ENCODE measurements at regions not wholly inside any gene's neighbourhood (a gene's known extent, or its start where the extent isn't known, plus 50 kb on each side); places are given as distances from the start of the nearest gene placed in this dataset.

DNA sequence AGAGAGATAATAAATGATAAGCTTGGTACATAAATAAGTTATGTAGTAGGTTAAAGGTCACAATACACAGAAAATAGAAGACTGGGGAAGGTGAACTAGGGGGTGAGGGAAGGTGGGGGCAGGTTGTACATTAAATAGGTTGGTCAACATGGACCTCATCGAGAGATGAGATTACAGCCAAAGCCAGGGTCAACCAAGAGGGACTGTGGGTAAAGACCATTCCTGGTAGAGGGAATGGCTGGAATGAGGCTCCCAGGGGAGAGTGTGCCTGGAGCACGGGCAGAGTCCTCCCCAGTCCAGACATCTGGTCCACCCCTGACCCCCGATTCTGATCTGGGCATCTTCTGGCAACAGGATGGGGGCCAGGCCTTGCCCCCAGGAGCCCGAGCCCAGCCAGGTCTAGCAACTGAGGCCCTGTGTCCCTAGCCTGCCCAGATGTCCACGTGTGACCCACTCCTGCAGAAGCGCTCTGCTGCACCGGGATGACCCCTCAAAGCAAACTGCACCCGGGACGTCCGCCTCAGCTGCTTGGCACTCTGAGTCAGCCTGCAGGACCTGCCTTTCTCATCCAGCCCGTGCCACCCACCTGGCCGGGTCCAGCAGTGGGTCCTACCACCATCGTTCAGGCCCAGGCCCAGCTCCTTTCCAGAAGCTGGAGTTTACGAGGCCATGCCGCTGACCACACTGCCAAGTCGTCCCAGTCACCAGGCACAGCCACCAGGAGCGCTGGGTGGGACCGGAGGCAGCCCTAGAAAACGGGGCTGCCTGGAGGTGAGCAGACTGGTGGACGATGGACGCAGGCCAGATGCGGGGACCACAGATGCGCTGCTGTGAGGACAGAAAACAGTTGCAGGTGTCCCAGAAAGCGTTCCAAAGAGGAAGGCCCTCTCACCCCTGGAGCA, 56.2 kb upstream of the ID2 start:
- DNase-seq: no peak

DNA sequence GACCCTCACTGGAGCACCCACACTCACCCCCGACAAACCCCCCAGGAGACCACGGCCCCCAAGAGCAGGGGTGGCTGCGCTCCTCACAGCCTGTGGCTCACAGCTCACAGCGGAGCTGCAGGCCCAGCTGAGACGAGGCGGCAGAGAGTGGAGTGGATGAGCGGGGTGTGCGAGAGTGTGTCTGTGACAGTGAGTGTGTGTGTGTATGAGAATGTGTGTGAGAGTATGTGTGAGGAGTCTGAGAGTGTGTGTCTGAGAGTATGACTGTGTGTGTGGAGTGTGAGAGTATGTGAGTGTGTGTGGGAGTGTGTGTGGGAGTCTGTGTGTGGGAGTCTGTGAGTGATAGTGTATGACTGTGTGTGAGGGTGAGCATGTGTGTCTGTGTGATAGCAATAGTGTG, 55.3 kb upstream of the ID2 start:
- DNase-seq: no peak

DNA sequence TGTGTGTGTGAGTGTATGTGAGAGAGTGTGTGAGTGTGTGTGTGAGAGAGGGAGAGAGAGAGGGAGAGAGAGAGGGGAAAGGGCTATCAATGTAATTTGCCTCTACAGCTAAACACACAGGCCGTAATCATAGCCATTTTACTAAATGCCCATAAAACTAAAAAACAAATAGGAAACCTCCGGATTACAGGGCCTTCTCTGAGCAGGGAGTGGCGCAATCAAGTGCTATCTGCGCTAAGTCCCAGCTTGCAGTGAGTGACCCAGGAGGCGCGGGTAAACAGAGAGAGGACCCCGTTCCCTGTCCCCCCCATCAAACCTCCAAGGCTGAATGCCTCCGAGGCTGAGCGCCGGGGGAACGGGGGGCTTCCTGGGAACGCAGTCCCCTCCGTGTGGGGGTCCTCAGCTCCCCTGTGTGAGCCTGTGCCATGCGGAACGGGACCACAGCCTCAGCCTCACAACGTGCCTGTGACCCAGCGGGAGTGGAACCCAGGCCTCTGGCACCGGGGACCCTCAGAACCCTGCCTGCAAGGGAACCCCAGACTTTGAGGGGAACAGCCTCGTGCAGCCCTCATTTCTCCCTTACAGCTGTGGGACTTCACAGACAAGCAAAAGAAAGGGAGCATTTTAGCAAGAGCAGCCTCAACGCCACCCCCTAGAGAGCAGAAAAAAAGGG, 54.7 kb upstream of the ID2 start:
- no peak for DNase-seq

DNA sequence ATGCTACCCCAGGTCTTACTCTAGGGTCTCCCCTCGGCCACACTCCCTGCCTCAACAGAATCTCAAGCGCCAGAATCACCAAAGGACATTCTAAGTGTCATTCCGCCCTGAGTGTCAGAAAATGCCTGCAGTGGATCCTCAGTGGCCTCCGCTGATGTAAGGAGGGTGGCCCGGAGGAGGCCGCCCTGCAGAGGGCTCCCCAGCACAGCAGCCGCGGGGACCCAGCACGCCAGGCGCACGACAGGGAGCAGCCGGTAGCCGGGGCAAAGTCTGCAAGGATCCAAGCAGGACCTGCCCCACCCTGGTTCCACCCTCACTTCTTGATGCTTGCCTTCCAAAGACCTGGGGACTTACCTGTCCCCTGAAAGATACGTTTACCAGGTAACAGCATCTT, 54.2 kb upstream of the ID2 start:
- no peak for DNase-seq

DNA sequence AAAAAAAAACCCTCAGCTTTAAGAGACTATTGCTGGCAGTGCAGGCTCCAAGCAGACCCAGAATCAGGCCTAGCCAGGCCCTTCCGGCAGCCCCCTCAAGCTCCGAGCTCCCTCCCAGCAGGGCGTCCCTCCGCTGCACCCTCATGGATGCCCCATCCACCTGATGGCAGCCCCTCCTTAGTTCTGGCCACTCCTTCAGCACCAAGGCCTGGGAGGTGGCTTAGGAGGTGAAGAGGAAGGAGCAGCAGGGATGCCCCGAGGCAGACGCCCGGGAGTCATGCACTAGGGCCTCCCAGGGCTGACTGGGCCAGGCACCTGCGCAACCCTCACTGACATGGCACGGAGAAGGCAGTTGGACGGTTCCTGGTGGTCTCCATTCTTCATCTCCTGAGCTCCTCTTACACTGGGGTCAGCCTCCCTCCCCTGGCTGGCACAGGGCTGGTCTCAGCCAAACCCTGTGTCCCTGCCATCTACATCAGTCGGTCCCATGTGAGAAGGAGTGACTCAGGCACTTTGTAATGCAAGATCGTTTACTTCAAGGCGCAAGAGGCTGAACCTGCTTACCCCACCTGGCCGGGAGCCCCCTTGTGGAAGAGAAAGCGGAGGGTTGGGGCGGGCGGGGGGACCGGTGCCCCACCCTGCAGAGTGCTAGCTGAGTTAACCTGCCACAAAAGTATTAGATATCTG, 53.5 kb upstream of the ID2 start:
- no peak for DNase-seq

DNA sequence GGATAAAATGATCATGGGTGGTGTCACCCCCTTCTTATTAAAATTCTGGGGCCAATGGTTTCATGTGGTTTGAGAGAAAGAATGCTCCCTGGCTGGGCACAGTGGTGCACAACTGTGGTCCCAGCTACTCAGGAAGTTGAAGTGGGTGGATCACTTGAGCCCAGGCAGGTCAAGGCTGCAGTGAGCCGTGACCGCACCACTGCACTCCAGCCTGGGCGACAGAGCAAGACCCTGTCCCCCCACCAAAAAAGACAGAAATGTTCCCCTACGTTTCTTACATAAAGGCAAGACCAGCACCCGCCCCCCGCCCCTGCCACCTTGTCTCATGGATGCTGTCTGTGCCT, 53.0 kb upstream of the ID2 start:
- DNase-seq: no peak

DNA sequence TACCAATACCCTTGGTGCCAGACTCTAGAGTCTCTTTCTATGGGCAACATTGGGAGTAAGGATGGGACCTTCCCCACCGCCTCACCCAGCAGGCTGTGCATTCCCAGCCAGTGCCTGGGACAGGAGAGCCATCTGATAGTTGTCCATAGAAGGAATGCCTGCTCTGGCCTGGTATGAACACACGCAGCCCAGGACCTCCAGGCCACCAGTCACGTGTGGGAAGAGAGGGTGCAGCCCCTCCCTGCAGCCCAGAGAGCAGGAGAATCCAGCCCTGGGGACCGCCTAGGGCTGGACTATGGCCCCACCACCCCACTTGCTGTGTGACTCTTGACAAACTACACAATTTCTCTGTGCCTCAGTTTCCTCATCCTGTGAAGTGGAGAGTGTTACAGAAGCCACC, 52.5 kb upstream of the ID2 start:
- DNase-seq: no peak

DNA sequence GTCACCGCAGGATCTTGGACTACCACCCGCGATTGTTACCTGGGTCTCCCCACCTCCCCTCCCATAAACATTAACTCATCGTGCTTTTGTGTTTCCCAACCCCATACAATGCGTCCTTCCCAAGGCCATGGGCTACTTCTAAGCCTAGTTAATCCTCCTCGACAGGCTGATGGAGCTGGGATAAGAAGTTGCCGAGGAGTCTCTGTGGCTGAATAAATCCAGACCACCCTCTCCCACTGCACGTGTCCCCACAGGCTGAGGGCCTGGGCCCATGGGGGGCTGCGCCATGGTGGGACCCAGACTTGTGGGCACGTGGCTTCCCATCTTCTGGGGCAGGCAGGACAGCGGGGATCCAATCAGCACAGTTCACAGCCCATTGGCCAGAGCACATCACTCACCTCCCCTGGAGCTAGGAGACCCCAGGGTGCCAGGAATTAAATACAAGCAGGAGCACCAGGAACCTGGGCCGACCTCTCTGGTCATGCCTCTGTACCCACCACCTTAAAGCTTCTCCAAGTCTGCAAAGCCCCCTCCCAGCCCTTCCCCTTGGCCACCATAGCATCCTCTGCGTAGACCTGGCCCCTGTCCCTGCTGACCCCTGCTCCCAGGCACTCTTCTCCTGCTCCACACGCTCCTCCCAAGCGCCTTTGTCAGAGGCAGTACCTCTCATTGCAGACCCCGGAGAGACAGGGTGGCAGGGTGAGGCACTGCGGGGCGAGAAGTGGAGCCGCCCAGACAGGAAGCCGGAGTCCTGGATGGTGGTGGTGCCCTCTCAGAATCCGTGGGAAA, 51.0 kb upstream of the ID2 start:
- DNase-seq: no peak

DNA sequence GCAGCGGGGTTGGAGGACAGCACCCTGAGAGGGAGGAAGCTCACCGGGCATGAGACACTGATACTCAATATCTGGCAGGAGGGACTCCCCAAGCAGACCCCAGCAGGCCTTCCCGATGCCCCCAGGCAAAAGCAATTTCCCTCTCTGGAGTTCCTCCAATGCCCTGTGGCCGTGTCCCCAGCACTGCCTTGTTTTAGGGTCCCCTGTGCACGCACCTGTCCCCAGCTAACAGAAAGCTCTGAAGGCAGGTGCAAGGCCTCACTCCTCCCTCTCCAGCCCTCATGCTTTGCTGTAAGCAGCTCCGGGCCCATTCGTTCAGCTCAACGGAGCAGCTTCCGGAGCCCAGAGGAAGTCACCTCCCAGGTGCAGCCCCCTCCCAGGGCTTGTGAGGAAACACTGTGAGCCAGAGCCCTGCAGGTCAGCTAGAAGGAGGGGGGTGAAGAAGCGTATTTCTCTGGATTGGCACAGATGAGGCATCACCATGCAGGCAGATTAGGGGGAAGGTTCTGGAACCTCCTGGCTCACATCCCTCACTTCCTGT, 50.3 kb upstream of the ID2 start:
- no peak for DNase-seq

All from NCI-H1092 (cell line).